SK-N-SH treated with all-trans-retinoic acid at 6 μM for 48 hours (cell line): ENCODE measurements at regions not wholly inside any gene's neighbourhood (a gene's known extent, or its start where the extent isn't known, plus 50 kb on each side); places are given as distances from the start of the nearest gene placed in this dataset.

ENCODE experiments used
- ARNTL ChIP-seq: fragments of 450-650 bp; formaldehyde crosslinking; IDR thresholded peaks from 2 replicates; pipeline ENCODE4 v1.5.0; 2020; ENCODE audit warnings: low read depth, mild to moderate bottlenecking, moderate library complexity, borderline replicate concordance
- CSDC2 ChIP-seq: fragments of 250-450 bp; sonication (Bioruptor Pico); IDR thresholded peaks from 2 replicates; pipeline ENCODE4 v1.5.0; 2020; ENCODE audit warnings: mild to moderate bottlenecking, moderate library complexity
- ISL1 ChIP-seq: fragments of 250-450 bp; sonication (Bioruptor Pico); IDR thresholded peaks from 2 replicates; pipeline ENCODE4 v2.1.2; 2022; ENCODE audit warnings: mild to moderate bottlenecking, moderate library complexity
- OSR1 ChIP-seq: fragments of 250-450 bp; sonication (Bioruptor Pico); IDR thresholded peaks from 2 replicates; pipeline ENCODE4 v1.8.0; 2022; ENCODE audit warnings: moderate library complexity, mild to moderate bottlenecking, inconsistent platforms
- PATZ1 ChIP-seq: fragments of 250-450 bp; sonication (Bioruptor Pico); IDR thresholded peaks from 2 replicates; pipeline ENCODE4 v1.8.0; 2020; ENCODE audit warnings: mild to moderate bottlenecking, moderate library complexity, borderline replicate concordance
- RARB ChIP-seq: fragments of 250-450 bp; sonication (Bioruptor Pico); IDR thresholded peaks from 2 replicates; pipeline ENCODE4 v1.8.0; 2021; ENCODE audit warnings: mild to moderate bottlenecking, moderate library complexity
- SNAI2 ChIP-seq: fragments of 250-450 bp; sonication (Bioruptor Pico); IDR thresholded peaks from 2 replicates; pipeline ENCODE4 v1.5.0; 2020; ENCODE audit warnings: mild to moderate bottlenecking, moderate library complexity
- TCF4 ChIP-seq: fragments of 250-450 bp; sonication (Bioruptor Pico); IDR thresholded peaks from 2 replicates; pipeline ENCODE4 v1.8.0; 2021; ENCODE audit warnings: mild to moderate bottlenecking, moderate library complexity, borderline replicate concordance
- ZC3H10 ChIP-seq: fragments of 250-450 bp; sonication (Bioruptor Pico); IDR thresholded peaks from 2 replicates; pipeline ENCODE4 v1.5.1; 2021; ENCODE audit warnings: mild to moderate bottlenecking, moderate library complexity
- ZFP30 ChIP-seq: fragments of 450-650 bp; formaldehyde crosslinking; IDR thresholded peaks from 2 replicates; pipeline ENCODE4 v1.5.0; 2022; ENCODE audit warnings: mild to moderate bottlenecking, moderate library complexity
- ZNF70 ChIP-seq: fragments of 450-650 bp; formaldehyde crosslinking; IDR thresholded peaks from 2 replicates; pipeline ENCODE4 v1.5.0; 2020; ENCODE audit warnings: mild to moderate bottlenecking, moderate library complexity
- ZNF8 ChIP-seq: fragments of 450-650 bp; formaldehyde crosslinking; IDR thresholded peaks from 2 replicates; pipeline ENCODE4 v1.5.0; 2020; ENCODE audit warnings: mild to moderate bottlenecking, moderate library complexity
- TF ChIP-seq, protein P1 (sequence below): fragments of 250-450 bp; sonication (Bioruptor Pico); IDR thresholded peaks from 2 replicates; pipeline ENCODE4 v1.5.1; 2020; ENCODE audit warnings: low read depth, mild to moderate bottlenecking, moderate library complexity

- TF ChIP-seq ISL1 (CRISPR knock-in tag) (no peak), ARNTL (no peak), ZC3H10 (CRISPR knock-in tag) (no peak), OSR1 (CRISPR knock-in tag) (no peak), ZFP30 (CRISPR knock-in tag) (no peak), PATZ1 (CRISPR knock-in tag) (no peak), CSDC2 (CRISPR knock-in tag) (no peak), ZNF70 (CRISPR knock-in tag) (no peak), ZNF8 (CRISPR knock-in tag) (no peak), TCF4 (CRISPR knock-in tag) (no peak), SNAI2 (no peak), RARB (CRISPR knock-in tag) (no peak)
- TF ChIP-seq, protein P1, sequence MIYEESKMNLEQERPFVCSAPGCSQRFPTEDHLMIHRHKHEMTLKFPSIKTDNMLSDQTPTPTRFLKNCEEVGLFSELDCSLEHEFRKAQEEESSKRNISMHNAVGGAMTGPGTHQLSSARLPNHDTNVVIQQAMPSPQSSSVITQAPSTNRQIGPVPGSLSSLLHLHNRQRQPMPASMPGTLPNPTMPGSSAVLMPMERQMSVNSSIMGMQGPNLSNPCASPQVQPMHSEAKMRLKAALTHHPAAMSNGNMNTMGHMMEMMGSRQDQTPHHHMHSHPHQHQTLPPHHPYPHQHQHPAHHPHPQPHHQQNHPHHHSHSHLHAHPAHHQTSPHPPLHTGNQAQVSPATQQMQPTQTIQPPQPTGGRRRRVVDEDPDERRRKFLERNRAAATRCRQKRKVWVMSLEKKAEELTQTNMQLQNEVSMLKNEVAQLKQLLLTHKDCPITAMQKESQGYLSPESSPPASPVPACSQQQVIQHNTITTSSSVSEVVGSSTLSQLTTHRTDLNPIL (CRISPR knock-in tag): no peak
Observed at GRCh38 chr10:131829156-131829930, 71.5 kb upstream of the PPP2R2D start.
